LNCaP clone FGC (cell line): ENCODE measurements at regions not wholly inside any gene's neighbourhood (a gene's known extent, or its start where the extent isn't known, plus 50 kb on each side); places are given as distances from the start of the nearest gene placed in this dataset.

Source experiments
- DNase-seq: peaks from one replicate; pipeline ENCODE4 v3.0.0-alpha.2; 2011; ENCODE audit warnings: low read depth
- H3K4me3 ChIP-seq: 2 replicates; pipeline ENCODE4 v1.5.1; 2011; ENCODE audit warnings: mild to moderate bottlenecking, low read depth, low read length, control low read depth
- TF ChIP-seq, protein P1 (sequence below): IDR thresholded peaks from 2 replicates; pipeline ENCODE4 v1.5.1; 2012; ENCODE audit warnings: mild to moderate bottlenecking; ENCODE audit not compliant: control insufficient read depth, insufficient read depth; ENCODE audit errors: extremely low read depth

DNA sequence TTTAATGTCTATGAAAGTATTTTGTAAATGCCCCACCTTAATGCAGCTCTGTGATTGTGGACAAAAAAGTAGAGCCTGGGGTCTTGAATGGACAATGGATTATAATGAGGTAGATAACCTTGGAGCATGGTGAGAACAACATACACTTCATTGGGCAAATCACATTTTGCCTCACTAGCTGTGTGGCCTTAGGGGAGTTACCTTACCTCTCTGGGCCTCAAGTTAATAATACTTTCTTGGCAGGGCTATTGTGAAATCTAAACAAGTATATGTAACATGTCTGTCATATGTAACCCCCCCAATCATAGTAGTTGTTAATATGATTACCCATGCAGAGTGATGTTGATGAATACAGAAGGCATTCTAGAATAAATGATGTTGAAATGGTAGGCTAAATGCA, 213.6 kb upstream of the ANKRD55 start:
- no peak for DNase-seq
- no peak overlapping the region for H3K4me3 ChIP-seq
- TF ChIP-seq, protein P1, sequence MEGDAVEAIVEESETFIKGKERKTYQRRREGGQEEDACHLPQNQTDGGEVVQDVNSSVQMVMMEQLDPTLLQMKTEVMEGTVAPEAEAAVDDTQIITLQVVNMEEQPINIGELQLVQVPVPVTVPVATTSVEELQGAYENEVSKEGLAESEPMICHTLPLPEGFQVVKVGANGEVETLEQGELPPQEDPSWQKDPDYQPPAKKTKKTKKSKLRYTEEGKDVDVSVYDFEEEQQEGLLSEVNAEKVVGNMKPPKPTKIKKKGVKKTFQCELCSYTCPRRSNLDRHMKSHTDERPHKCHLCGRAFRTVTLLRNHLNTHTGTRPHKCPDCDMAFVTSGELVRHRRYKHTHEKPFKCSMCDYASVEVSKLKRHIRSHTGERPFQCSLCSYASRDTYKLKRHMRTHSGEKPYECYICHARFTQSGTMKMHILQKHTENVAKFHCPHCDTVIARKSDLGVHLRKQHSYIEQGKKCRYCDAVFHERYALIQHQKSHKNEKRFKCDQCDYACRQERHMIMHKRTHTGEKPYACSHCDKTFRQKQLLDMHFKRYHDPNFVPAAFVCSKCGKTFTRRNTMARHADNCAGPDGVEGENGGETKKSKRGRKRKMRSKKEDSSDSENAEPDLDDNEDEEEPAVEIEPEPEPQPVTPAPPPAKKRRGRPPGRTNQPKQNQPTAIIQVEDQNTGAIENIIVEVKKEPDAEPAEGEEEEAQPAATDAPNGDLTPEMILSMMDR = no peak

DNA sequence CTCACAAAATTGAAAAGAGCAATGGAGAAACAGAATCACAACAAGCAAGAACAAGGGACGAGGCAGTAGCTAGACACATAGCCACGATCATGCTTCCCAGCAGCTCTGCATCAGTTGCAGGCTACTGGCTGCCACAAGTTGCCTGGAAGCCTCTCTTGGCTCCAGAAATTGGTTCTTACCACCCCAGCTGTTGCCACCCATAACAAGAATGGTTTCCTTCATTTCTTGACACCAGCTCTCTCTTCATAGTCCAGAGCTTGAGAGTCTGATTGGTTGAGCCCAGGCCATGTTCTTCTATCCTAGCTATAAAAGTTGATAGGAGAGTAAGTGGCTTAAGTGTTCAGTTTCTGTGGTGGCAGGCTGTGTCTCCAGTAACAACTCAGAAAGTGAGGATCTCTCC, 210.7 kb upstream of the ANKRD55 start:
- TF ChIP-seq, protein P1 = no peak
- no peak for DNase-seq
- no peak overlapping the region for H3K4me3 ChIP-seq

DNA sequence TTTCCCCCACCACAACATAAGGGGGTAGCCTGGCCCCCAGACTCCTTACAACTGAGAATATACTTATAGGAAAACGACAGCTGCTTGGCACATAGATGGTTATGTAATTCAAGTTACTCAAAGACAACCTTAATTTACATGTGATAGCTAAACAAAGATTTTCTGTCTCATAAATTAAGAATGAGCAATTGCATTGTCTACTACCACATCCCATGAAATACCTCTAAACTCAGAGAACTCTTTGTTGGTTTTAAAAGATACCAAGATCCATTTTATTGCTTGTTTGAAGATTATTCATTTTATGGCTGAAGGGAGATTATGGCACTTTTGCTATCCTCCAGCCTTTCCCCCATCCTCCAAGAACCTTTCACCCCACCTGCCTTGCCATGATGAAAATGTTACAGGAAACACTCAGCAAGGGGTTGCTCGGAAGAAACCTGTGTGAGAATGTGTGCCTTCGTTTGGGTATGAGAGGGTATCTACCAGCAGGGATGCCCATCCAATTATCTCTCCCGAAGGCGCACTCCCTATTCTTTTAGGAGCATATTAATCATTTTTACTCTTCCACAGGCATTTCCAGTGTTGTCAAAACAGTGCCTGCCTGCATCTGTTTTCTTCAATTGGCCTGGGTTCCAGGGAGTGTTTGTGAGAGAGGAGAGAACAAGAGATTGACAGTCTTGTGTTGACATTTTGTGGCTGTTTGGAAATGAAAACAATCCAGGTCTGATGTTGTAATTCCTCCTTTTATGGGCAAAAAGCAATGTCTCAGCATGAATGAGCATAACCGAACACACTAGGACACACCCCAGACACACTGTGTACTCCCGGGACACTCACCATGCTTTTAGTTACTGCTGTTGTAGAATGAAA, 208.0 kb upstream of the ANKRD55 start:
- peak; percentile 31 for DNase-seq
- TF ChIP-seq, protein P1 = no peak
- H3K4me3 ChIP-seq = no peak overlapping the region

DNA sequence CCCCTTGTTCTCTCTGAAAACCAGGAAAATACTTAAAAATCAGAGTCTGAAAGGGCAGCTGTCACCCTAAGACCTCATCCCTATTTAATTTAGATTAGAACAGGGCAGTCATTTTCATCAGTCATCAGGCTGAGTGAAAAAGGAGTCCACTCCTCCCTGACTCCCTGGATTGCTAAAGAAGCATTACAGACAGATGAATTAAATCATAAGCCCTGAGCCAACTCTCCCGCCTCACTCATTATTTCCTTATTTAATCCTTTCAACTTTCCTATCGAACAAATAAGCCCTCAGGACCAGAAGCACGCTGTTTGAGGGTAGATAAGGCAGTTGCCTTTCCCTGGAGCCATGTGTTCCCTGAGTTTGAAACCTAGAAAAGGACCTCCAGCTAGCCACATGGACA, 201.9 kb upstream of the ANKRD55 start:
- no peak for DNase-seq
- H3K4me3 ChIP-seq = no peak overlapping the region
- TF ChIP-seq, protein P1 = no peak

DNA sequence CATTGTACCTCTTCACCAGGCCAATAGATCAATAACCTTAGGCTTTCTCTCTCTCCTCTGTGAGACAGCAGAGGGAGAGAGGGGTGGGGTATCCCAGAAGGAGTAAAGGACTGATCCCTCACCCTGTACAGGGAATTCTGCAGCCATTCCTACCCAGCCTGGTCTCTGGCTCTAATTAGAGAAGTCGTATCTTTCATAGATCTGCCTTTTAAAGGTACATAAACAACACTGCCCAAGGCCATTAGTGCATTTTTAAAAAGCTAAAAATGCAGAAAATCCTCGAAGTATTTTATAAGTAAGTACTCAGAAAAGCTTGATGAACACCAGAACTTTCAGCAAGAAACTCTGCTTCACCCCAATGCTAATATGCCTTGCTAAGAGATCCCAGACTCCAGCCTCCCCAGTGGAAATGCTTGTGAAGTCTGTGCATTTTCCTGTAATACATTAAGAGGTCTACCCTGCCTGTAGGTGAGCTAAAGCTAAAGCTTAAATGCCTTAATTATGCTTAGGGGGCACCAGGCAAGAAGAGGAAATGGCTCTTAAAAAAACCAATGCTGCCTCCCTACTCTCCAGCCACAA, 200.0 kb upstream of the ANKRD55 start:
- no peak for DNase-seq
- TF ChIP-seq, protein P1 = no peak
- no peak overlapping the region for H3K4me3 ChIP-seq

DNA sequence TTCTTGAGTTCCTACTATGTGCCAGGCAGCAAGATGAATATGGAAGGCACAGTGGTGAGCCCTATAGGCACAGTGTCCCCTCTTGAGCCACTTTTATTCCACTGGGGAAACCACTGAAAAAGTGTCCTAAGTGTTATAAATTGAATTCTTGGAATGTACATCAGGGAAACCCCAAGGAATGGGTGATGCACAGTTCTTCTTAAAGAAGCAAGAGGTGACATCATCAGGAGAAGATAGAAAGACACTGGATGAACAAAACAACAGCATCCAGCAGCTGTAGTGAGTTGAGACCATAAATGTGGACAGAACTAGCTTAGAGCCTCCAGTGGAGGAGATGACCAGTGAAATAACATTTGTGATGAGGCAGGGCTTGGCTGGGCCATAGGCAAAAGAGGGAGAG, 199.2 kb upstream of the ANKRD55 start:
- TF ChIP-seq, protein P1 = no peak
- H3K4me3 ChIP-seq = no peak overlapping the region
- DNase-seq = no peak
